ENCODE measurements at regions not wholly inside any gene's neighbourhood (a gene's known extent, or its start where the extent isn't known, plus 50 kb on each side); places are given as distances from the start of the nearest gene placed in this dataset.

DNA sequence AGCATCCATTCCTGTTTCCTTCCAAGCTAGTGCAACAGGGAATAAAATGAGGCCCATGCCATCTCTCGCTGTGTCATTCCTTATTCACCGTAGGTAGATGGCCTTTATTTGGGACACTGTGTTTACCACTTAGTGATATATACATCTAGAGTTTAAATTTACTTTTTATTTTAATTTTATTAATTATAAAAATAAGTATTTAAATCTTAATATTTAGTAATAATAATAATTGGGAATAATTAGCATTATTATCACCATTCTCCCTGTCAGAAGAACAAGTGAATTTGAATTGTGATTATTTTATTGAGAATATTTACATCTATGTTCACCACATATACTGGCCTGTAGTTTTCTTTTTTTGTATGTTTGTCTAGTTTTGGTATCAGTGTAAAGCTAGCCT, 692.9 kb upstream of the KIF2B start:
- ATAC-seq = no peak
- no peak for TF ChIP-seq ZNF565 (CRISPR knock-in tag; conservative IDR thresholded peaks at IDR 0.05; ENCODE audit: low read depth)
- no peak for TF ChIP-seq ARNTL (CRISPR knock-in tag; IDR thresholded peaks at IDR 0.05; ENCODE audit: borderline replicate concordance, low read depth)
- TF ChIP-seq ISL1 (CRISPR knock-in tag; IDR thresholded peaks at IDR 0.05) = no peak
- TF ChIP-seq ZC3H10 (CRISPR knock-in tag; IDR thresholded peaks at IDR 0.05) = no peak
- no peak for TF ChIP-seq BACH2 (CRISPR knock-in tag; IDR thresholded peaks at IDR 0.05; ENCODE audit: borderline replicate concordance)
- TF ChIP-seq, protein P1, sequence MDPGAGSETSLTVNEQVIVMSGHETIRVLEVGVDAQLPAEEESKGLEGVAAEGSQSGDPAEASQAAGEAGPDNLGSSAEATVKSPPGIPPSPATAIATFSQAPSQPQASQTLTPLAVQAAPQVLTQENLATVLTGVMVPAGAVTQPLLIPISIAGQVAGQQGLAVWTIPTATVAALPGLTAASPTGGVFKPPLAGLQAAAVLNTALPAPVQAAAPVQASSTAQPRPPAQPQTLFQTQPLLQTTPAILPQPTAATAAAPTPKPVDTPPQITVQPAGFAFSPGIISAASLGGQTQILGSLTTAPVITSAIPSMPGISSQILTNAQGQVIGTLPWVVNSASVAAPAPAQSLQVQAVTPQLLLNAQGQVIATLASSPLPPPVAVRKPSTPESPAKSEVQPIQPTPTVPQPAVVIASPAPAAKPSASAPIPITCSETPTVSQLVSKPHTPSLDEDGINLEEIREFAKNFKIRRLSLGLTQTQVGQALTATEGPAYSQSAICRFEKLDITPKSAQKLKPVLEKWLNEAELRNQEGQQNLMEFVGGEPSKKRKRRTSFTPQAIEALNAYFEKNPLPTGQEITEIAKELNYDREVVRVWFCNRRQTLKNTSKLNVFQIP (CRISPR knock-in tag; IDR thresholded peaks at IDR 0.05; ENCODE audit: borderline replicate concordance, low read depth) = no peak
- TF ChIP-seq CSDC2 (CRISPR knock-in tag; IDR thresholded peaks at IDR 0.05) = no peak
- TF ChIP-seq GLIS3 (CRISPR knock-in tag; IDR thresholded peaks at IDR 0.05) = no peak
- TF ChIP-seq, protein P2, sequence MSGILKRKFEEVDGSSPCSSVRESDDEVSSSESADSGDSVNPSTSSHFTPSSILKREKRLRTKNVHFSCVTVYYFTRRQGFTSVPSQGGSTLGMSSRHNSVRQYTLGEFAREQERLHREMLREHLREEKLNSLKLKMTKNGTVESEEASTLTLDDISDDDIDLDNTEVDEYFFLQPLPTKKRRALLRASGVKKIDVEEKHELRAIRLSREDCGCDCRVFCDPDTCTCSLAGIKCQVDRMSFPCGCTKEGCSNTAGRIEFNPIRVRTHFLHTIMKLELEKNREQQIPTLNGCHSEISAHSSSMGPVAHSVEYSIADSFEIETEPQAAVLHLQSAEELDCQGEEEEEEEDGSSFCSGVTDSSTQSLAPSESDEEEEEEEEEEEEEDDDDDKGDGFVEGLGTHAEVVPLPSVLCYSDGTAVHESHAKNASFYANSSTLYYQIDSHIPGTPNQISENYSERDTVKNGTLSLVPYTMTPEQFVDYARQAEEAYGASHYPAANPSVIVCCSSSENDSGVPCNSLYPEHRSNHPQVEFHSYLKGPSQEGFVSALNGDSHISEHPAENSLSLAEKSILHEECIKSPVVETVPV (CRISPR knock-in tag; IDR thresholded peaks at IDR 0.05) = no peak

DNA sequence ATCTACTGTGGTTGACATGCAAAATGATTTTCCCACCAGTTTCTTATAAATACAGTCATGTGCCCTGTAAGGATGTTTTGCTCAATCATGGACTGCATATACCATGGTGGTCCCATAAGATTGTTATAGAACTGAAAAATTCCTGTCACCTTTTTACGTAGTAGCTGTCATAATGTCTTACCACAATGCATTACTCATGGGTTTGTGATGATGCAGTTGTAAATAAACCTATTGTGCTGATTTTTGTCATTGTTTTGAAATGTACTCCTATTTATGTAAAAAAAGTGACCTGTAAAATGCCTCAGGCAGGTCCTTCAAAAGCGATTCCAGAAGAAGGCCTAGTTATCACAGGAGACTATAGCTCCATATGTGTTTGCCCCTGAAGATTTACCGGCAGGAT, 695.4 kb upstream of the KIF2B start:
- TF ChIP-seq, protein P2 (CRISPR knock-in tag; IDR thresholded peaks at IDR 0.05) = no peak
- no peak for TF ChIP-seq SNAI2 (CRISPR knock-in tag; IDR thresholded peaks at IDR 0.05)
- no peak for TF ChIP-seq TCF4 (CRISPR knock-in tag; IDR thresholded peaks at IDR 0.05; ENCODE audit: borderline replicate concordance)
- no peak for TF ChIP-seq GLIS3 (CRISPR knock-in tag; IDR thresholded peaks at IDR 0.05)
- no peak for TF ChIP-seq ZNF565 (CRISPR knock-in tag; conservative IDR thresholded peaks at IDR 0.05; ENCODE audit: low read depth)
- ATAC-seq = no peak

DNA sequence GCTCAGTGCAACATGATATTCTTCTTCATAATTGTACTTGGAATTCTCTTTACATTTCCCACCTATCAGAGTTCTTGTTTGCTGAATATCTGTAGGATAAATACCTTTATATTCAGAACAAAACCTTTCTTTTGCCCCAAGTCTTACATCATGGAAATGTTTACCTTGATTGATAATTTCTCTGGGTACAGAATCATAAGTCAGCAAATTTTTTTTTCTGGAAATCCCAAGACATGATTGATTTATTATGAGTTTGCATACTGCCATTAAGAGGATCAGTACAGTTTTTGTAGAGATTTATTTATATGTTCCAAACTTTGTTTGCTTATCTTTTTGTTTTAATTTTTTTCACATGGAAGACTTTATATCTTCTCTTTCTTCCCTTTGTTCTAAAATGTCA, 699.8 kb upstream of the KIF2B start:
- ATAC-seq = no peak
- no peak for TF ChIP-seq ZNF565 (CRISPR knock-in tag; conservative IDR thresholded peaks at IDR 0.05; ENCODE audit: low read depth)
- TF ChIP-seq ZFP30 (CRISPR knock-in tag; IDR thresholded peaks at IDR 0.05) = no peak
- no peak for TF ChIP-seq ESRRG (CRISPR knock-in tag; IDR thresholded peaks at IDR 0.05)
- TF ChIP-seq CSDC2 (CRISPR knock-in tag; IDR thresholded peaks at IDR 0.05) = no peak

DNA sequence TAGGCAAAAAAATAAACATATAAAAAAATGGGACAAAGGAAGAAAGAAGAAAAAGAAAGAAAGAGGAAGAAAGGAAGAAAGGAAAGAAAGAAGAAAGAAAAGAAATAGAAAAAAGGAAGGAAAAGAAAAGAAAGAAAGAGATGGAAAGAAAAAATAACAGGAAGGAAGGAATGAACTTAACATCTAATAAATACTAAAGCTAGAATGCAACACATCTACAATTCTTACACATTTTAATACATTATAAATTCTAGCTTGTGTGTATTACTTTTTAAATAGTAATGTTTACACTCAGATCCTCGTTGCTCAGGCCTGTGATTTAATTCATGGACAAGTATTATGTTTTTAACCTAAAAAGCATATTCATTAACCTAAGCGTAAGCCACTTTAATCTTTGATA, 703.0 kb upstream of the KIF2B start:
- no peak for ATAC-seq
- TF ChIP-seq GLIS3 (CRISPR knock-in tag; IDR thresholded peaks at IDR 0.05) = no peak
- no peak for TF ChIP-seq ZNF8 (CRISPR knock-in tag; IDR thresholded peaks at IDR 0.05)

DNA sequence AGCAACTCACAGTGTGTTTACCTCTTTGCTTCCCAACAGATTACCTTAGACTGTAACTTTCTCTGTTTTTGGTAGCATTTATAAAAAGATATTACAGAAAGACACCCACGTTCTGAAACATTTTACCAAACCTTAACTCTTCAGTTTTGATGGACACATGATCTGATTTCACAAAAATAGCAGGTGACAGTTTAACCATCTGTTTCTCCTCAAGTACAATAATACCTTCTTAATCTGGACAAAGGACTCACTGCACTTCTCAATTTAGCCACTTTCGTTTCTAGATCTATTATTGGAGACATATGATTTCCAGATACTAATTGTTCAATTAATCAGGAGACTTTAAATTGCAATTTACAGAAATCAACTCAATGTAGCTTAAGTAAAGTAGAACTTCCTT, 703.8 kb upstream of the KIF2B start:
- no peak for ATAC-seq
- TF ChIP-seq ZNF8 (CRISPR knock-in tag; IDR thresholded peaks at IDR 0.05) (no peak), ARNTL (CRISPR knock-in tag; IDR thresholded peaks at IDR 0.05; ENCODE audit: borderline replicate concordance, low read depth) (no peak), ESRRG (CRISPR knock-in tag; IDR thresholded peaks at IDR 0.05) (no peak), GLIS3 (CRISPR knock-in tag; IDR thresholded peaks at IDR 0.05) (no peak), TOX (CRISPR knock-in tag; IDR thresholded peaks at IDR 0.05; ENCODE audit: borderline replicate concordance) (no peak), RARB (CRISPR knock-in tag; IDR thresholded peaks at IDR 0.05) (no peak), SNAI2 (CRISPR knock-in tag; IDR thresholded peaks at IDR 0.05) (no peak), TCF4 (CRISPR knock-in tag; IDR thresholded peaks at IDR 0.05; ENCODE audit: borderline replicate concordance) (no peak), ZNF565 (CRISPR knock-in tag; conservative IDR thresholded peaks at IDR 0.05; ENCODE audit: low read depth) (no peak), ZFP30 (CRISPR knock-in tag; IDR thresholded peaks at IDR 0.05) (no peak)
- TF ChIP-seq, protein P3, sequence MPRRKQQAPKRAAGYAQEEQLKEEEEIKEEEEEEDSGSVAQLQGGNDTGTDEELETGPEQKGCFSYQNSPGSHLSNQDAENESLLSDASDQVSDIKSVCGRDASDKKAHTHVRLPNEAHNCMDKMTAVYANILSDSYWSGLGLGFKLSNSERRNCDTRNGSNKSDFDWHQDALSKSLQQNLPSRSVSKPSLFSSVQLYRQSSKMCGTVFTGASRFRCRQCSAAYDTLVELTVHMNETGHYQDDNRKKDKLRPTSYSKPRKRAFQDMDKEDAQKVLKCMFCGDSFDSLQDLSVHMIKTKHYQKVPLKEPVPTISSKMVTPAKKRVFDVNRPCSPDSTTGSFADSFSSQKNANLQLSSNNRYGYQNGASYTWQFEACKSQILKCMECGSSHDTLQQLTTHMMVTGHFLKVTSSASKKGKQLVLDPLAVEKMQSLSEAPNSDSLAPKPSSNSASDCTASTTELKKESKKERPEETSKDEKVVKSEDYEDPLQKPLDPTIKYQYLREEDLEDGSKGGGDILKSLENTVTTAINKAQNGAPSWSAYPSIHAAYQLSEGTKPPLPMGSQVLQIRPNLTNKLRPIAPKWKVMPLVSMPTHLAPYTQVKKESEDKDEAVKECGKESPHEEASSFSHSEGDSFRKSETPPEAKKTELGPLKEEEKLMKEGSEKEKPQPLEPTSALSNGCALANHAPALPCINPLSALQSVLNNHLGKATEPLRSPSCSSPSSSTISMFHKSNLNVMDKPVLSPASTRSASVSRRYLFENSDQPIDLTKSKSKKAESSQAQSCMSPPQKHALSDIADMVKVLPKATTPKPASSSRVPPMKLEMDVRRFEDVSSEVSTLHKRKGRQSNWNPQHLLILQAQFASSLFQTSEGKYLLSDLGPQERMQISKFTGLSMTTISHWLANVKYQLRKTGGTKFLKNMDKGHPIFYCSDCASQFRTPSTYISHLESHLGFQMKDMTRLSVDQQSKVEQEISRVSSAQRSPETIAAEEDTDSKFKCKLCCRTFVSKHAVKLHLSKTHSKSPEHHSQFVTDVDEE (CRISPR knock-in tag; IDR thresholded peaks at IDR 0.05) = no peak
- TF ChIP-seq, protein P4, sequence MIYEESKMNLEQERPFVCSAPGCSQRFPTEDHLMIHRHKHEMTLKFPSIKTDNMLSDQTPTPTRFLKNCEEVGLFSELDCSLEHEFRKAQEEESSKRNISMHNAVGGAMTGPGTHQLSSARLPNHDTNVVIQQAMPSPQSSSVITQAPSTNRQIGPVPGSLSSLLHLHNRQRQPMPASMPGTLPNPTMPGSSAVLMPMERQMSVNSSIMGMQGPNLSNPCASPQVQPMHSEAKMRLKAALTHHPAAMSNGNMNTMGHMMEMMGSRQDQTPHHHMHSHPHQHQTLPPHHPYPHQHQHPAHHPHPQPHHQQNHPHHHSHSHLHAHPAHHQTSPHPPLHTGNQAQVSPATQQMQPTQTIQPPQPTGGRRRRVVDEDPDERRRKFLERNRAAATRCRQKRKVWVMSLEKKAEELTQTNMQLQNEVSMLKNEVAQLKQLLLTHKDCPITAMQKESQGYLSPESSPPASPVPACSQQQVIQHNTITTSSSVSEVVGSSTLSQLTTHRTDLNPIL (CRISPR knock-in tag; IDR thresholded peaks at IDR 0.05; ENCODE audit: low read depth) = no peak
- TF ChIP-seq, protein P1 (CRISPR knock-in tag; IDR thresholded peaks at IDR 0.05; ENCODE audit: borderline replicate concordance, low read depth) = no peak
- TF ChIP-seq, protein P5, sequence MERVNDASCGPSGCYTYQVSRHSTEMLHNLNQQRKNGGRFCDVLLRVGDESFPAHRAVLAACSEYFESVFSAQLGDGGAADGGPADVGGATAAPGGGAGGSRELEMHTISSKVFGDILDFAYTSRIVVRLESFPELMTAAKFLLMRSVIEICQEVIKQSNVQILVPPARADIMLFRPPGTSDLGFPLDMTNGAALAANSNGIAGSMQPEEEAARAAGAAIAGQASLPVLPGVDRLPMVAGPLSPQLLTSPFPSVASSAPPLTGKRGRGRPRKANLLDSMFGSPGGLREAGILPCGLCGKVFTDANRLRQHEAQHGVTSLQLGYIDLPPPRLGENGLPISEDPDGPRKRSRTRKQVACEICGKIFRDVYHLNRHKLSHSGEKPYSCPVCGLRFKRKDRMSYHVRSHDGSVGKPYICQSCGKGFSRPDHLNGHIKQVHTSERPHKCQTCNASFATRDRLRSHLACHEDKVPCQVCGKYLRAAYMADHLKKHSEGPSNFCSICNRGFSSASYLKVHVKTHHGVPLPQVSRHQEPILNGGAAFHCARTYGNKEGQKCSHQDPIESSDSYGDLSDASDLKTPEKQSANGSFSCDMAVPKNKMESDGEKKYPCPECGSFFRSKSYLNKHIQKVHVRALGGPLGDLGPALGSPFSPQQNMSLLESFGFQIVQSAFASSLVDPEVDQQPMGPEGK (CRISPR knock-in tag; IDR thresholded peaks at IDR 0.05; ENCODE audit: borderline replicate concordance) = no peak

Data from SK-N-SH treated with all-trans-retinoic acid at 6 μM for 48 hours (cell line).